Neural crest cell (in vitro differentiated cells): ENCODE measurements at regions not wholly inside any gene's neighbourhood (a gene's known extent, or its start where the extent isn't known, plus 50 kb on each side); places are given as distances from the start of the nearest gene placed in this dataset.

ENCODE experiments used
- DNase-seq: peaks from one replicate; pipeline ENCODE4 v3.0.0; 2021; ENCODE audit warnings: low read depth, mixed read lengths, low spot score
- H3K27ac Mint-ChIP-seq: one replicate; pipeline ENCODE4 v1.8.0; 2021; ENCODE audit warnings: mild to moderate bottlenecking, mixed read lengths; ENCODE audit not compliant: unreplicated experiment
- H3K27me3 Mint-ChIP-seq: 2 replicates; pipeline ENCODE4 v1.8.0; 2021; ENCODE audit warnings: low read depth, mild to moderate bottlenecking, mixed read lengths
- H3K36me3 Mint-ChIP-seq: 2 replicates; pipeline ENCODE4 v1.8.0; 2021; ENCODE audit warnings: low read depth, mild to moderate bottlenecking, mixed read lengths
- H3K4me1 Mint-ChIP-seq: 2 replicates; pipeline ENCODE4 v1.8.0; 2021; ENCODE audit warnings: mixed read lengths
- H3K4me3 Mint-ChIP-seq: one replicate; pipeline ENCODE4 v1.8.0; 2021; ENCODE audit warnings: mild to moderate bottlenecking, mixed read lengths
- H3K9me3 Mint-ChIP-seq: 2 replicates; pipeline ENCODE4 v1.8.0; 2021; ENCODE audit warnings: mixed read lengths
- CTCF ChIP-seq: fragments of 200-600 bp; sonication (generic); conservative IDR thresholded peaks from 2 replicates; pipeline ENCODE4 v1.5.0; 2021; ENCODE audit warnings: antibody characterized with exemption, mild to moderate bottlenecking

GRCh38 chr21:25371841-25372425 lies 235.3 kb downstream of the MRPL39 start:
- Mint-ChIP-seq H3K27ac (no peak overlapping the region), H3K9me3 (no peaks in the 10 kb centered on the region), H3K36me3 (no peaks in the 10 kb centered on the region)

GRCh38 chr21:25370311-25370744 lies 237.0 kb downstream of the MRPL39 start:
- no peak for DNase-seq
- Mint-ChIP-seq H3K4me3 (no peak overlapping the region), H3K27me3 (peaks cover 3% of the 10 kb centered on the region), H3K27ac (no peak overlapping the region), H3K9me3 (no peaks in the 10 kb centered on the region), H3K4me1 (no peaks in the 10 kb centered on the region), H3K36me3 (no peaks in the 10 kb centered on the region)
- no peak for TF ChIP-seq CTCF

More at GRCh38 chr21:25371841-25372425, 235.3 kb downstream of the MRPL39 start:
- Mint-ChIP-seq H3K27me3 (peaks cover 3% of the 10 kb centered on the region), H3K4me1 (no peaks in the 10 kb centered on the region), H3K4me3 (no peak overlapping the region)
- DNase-seq, result no peak
- no peak for TF ChIP-seq CTCF

- H3K36me3 Mint-ChIP-seq, result no peaks in the 10 kb centered on the region
- DNase-seq, result no peak
- no peaks in the 10 kb centered on the region for H3K9me3 Mint-ChIP-seq
- no peak overlapping the region for H3K27ac Mint-ChIP-seq
- no peak for TF ChIP-seq CTCF
- no peak overlapping the region for H3K4me3 Mint-ChIP-seq
- H3K4me1 Mint-ChIP-seq, result no peaks in the 10 kb centered on the region
- peaks cover 3% of the 10 kb centered on the region for H3K27me3 Mint-ChIP-seq
Observed at GRCh38 chr21:25369524-25370300, 237.6 kb downstream of the MRPL39 start.

- Mint-ChIP-seq H3K27ac (no peak overlapping the region), H3K27me3 (no peaks in the 10 kb centered on the region), H3K36me3 (no peaks in the 10 kb centered on the region), H3K4me3 (no peak overlapping the region), H3K4me1 (no peaks in the 10 kb centered on the region), H3K9me3 (no peaks in the 10 kb centered on the region)
- no peak for DNase-seq
- no peak for TF ChIP-seq CTCF
Observed at GRCh38 chr21:25368531-25368930, 238.8 kb downstream of the MRPL39 start.

GRCh38 chr21:25366116-25366515 lies 241.2 kb downstream of the MRPL39 start:
- Mint-ChIP-seq H3K27ac (no peak overlapping the region), H3K4me1 (no peaks in the 10 kb centered on the region), H3K9me3 (no peaks in the 10 kb centered on the region), H3K27me3 (no peaks in the 10 kb centered on the region), H3K4me3 (no peak overlapping the region), H3K36me3 (no peaks in the 10 kb centered on the region)
- TF ChIP-seq CTCF, result no peak
- DNase-seq, result no peak
